MM.1S (cell line): ENCODE measurements at regions not wholly inside any gene's neighbourhood (a gene's known extent, or its start where the extent isn't known, plus 50 kb on each side); places are given as distances from the start of the nearest gene placed in this dataset.

Experiments
- EZH2 ChIP-seq: fragments of 300-600 bp; sonication (generic); optimal IDR thresholded peaks from 2 replicates; pipeline ENCODE3; 2017; ENCODE audit warnings: low read depth, mild to moderate bottlenecking, antibody characterized with exemption, low read length, mixed read lengths
- EZH2phosphoT487 ChIP-seq: fragments of 300-600 bp; sonication (generic); IDR thresholded peaks from 2 replicates; pipeline ENCODE4 v1.6.1; 2018; ENCODE audit warnings: antibody characterized with exemption, low read length
- TF ChIP-seq, protein P1 (sequence below): fragments of 300-600 bp; sonication (generic); IDR thresholded peaks from 2 replicates; pipeline ENCODE4 v1.5.1; 2016; ENCODE audit warnings: antibody characterized with exemption, low read length, mixed read lengths

DNA sequence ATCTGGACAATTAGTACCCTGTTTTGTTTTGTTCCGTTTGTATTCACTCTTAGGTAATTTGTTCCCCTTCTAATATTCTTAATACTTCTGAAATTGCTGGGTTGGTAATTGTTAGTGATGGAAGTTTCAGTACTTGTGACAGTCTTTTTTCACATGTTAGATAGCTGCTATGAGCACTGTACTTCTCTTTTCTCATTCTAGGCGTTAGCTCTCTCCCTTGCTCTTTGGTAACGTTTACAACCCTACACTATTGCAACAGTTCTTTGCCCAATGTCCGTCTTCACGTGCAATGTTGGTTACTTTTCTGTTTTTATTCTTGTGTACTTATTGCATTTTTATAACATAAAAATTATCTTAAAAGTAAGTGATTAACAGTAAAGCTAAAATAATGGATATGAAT is 1509.0 kb downstream of the MAT2B start:
- TF ChIP-seq, protein P1, sequence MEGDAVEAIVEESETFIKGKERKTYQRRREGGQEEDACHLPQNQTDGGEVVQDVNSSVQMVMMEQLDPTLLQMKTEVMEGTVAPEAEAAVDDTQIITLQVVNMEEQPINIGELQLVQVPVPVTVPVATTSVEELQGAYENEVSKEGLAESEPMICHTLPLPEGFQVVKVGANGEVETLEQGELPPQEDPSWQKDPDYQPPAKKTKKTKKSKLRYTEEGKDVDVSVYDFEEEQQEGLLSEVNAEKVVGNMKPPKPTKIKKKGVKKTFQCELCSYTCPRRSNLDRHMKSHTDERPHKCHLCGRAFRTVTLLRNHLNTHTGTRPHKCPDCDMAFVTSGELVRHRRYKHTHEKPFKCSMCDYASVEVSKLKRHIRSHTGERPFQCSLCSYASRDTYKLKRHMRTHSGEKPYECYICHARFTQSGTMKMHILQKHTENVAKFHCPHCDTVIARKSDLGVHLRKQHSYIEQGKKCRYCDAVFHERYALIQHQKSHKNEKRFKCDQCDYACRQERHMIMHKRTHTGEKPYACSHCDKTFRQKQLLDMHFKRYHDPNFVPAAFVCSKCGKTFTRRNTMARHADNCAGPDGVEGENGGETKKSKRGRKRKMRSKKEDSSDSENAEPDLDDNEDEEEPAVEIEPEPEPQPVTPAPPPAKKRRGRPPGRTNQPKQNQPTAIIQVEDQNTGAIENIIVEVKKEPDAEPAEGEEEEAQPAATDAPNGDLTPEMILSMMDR = no peak
- TF ChIP-seq EZH2 = no peak
- TF ChIP-seq EZH2phosphoT487 = no peak
